NCI-H345 treated with DMSO at 0.1 percent for 48 hours (cell line): ENCODE measurements at regions not wholly inside any gene's neighbourhood (a gene's known extent, or its start where the extent isn't known, plus 50 kb on each side); places are given as distances from the start of the nearest gene placed in this dataset.
"Not testable (repeated sequence)": the region's sequence is repeated elsewhere in the genome, so short reads cannot be mapped to it uniquely, and the experiment has no call there.

Source experiments
- DNase-seq: peaks from one replicate; lab custom pipeline; 2025; ENCODE audit not compliant: unreplicated experiment; lab: John Stamatoyannopoulos, UW

DNA sequence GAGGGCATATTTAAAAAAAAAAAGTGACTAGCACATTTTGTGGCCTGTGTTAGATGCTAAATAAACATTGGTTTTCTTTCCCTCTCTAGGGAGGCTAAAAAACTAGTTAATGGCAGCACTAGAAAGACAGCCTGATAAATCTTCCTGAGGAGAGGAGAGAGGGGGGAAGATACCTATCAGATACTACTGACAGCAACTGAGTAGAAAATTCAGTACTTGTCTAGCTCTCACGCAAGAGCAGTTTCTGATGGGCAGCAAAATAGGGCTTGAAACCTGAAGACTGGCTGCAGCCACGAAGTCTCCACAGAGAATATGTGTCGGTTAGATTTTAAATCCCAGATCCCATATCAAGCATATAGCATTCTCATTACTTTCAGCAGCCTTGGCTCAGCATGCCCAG, 388.2 kb downstream of the KCNA4 start:
- DNase-seq: no peak

DNA sequence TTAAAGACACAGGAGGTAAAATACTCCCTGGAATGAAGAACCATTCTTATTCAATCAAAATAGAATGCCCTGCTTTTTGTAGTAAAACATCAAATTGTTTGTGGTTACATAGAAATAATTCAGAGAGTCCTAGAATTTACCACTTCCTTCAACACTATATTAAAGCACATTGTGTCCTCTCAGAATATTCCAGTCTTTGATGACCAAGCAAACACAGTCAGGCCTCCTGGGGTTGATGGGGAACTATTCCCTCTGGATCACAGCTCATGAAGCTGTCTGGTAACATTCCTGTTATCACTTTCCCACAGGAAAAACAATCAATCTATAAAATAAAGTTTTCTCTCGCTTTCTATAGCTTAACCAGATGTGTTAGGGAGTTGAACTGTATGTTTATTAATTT, 389.3 kb downstream of the KCNA4 start:
- DNase-seq: no peak

DNA sequence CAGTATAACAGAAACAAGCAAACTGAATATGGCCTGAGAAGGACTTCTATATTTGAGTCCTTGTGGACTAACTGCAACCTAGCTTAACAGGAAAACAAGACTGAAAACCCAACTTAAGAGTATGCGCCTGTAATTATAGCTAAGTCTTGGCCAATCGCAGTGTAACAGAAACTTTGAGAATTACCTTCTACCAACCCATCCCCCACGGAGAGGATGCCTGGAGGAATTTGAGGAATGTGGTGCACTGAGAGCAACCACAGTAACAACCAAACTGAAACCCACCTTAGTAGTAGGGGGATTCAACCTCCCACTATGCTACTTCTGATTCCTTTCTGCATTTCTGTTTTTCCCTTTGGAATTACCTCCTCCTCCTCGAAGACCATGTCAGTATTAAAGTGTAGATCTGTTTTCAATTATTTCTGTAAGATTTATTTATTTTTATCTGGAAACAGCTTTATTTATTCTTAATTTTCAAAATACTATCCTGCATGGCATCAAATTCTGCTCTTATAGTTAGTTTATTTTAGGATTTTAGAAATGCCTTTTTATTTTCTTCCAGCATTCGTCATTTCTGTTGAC, 393.6 kb downstream of the KCNA4 start:
- no peak for DNase-seq

DNA sequence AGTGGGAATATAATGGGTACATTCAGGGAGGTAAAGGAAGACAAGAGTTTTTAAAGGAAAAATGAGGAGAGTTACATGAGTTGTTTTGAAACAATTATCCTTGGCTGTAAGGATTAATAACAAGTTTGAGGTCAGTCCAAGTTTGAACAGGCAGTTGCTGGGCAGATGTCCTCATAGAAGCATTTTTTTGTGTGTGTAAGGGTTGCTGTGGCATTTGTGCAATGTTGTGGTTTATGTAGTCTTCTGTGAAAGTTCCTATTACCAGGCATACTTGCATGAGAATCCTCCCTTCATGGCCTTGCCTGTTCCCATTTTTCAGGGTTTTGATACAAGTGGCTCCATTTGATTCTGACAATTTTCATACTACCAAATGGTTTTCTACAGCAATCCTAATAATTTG, 400.2 kb downstream of the KCNA4 start:
- no peak for DNase-seq

DNA sequence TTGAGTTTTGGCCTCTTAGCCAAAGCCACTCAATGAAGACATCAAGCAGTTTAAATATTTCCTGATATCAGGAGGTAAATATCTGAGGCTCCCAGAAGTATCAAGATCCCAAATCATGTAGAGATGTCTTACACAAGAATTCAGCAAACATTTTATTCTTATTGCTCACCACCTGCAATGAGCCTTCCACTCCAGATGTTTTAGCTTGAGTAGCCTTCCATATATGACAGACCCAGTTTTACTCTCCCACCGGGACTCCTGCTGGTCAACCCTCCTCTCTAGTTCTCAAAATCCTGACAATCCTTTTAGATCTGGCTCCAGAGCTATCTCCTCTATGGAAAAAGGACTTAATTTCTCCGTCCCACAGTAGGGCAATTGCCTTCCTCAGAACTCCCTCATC, 404.4 kb downstream of the KCNA4 start:
- DNase-seq: no peak

DNA sequence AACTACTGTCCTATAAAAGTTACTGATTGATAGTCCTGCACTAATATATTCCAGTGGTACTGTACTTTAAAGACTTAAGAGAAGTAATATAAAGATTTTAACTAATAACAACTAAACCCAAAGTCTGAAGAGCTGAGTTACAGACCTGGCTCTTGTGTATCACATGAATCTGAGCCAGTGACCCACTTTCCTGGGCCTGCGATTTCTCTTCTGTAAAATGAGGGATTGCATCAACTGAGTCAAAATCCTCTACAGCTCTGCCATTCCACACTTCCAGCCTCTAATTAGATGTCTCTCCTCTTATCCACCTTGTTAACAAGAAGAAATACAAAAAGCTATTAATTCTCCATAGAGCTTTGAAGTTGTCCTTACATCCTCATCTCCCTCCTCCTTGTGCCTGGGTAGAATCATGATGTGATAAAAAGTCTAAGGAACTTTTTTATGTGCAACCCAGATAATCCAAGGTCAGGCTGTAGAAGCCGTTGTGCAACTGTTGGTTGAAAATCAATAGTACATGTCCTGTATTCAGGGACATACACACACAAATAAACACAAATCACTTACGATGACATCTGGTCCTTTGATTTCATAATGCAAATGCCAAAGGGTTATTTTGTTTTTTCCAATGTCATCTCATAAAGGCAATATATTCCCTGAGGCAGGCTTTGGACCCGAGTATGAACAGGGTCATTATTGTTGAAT, 410.3 kb downstream of the KCNA4 start:
- no peak for DNase-seq

DNA sequence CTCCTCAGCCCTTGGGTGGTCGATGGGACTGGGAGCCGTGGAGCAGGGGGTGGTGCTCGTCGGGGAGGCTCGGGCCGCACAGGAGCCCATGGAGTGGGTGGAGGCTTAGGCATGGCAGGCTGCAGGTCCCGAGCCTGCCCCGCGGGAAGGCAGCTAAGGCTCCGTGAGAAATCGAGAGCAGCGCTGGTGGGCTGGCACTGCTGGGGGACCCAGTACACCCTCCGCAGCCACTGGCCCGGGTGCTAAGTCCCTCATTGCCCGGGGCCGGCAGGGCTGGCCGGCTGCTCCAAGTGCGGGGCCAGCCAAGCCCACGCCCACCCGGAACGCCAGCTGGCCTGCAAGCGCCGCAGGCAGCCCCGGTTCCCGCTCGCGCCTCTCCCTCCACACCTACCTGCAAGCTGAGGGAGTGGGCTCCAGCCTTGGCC, 416.7 kb downstream of the KCNA4 start:
- DNase-seq: not testable (repeated sequence)

DNA sequence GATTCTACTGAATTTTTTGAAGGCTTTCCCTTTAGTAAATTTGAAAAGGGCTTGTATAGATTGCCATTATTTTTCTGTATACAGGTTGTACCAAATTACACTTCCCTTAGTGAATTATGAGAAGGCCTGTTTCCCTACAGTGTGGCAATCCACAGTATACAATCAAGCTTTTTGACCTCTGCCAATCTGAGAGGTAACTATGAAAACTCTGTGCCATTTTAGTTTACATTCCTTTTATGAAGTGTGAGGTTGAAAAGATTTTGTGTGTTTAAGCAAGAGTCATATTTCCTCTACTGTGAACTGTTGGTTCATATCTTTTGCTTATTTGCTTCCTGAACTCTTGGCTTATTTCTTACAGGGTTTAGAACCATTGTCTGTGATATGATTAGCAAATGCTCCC, 432.5 kb downstream of the KCNA4 start:
- no peak for DNase-seq

DNA sequence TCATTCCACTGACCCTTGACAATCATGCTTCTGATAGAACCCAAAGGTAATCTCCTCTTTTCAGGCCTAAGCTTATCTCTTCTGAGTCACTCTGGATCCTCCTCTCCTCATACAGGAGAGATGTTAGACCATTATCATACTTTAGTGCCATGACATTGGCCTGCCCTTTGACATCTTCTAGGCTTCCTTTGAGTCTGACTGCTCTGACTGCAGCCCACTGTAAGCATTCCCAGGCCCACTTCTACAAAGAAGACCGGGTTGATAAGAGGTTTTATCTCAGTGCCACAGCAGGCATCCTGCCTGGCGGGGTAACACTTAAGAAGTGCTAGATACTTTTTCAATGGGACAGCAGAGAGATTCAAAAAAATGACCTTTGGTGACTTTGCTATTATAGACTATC, 438.0 kb downstream of the KCNA4 start:
- no peak for DNase-seq

DNA sequence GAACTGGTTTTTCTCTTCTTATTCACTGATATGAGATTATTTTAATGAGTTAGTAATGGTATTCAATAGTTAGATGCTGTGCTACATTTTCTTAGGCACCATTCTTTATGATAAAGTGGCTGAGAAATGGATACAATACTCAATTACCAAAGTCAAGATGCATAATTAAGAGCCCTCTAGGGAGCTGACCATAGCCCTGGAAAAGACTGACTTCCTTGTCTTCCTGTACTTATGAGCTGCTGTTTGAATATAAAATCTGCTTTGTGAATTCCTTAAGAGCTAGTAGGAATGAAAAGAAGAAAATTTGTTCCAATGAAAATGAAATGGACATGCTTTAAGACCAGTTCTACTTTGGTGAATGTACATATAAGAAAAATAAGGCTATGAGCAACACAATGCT, 452.3 kb downstream of the KCNA4 start:
- DNase-seq: no peak

DNA sequence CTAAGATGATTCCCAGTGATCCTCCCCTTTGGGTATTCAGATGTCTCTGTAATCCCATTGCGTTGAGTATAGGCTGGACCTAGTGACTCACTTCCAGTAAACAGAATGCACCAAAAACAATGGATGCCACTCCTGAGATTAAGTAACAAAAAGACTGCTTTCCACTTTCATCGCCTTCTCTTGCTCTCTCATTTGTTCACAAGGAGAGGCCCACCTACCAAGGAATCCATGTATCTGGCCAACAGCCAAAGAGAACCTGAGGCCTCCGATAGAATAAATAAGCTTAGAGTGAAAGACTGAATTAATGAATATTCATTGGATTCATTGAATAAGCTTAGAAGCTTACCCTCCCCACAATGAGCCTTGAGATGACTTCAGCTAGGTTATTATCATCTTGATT, 454.6 kb downstream of the KCNA4 start:
- no peak for DNase-seq

DNA sequence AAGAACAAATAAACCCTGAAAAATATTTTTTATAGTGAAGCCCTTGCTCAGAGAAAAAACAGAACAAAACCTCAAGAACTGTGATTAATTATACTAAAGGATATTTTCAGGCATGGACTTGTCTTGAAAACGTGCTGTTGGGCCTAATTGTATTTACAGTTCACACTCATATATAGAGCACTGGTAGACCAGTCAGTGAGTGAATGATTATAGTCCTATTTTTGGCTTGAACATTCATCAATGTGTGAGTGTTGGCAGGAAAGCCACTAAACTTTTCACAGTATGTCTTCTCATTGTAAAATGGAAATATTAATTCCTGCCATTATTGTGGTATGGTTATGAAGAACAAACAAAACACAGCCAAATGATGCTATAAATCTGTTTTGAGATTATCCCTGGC, 462.8 kb downstream of the KCNA4 start:
- DNase-seq: no peak

DNA sequence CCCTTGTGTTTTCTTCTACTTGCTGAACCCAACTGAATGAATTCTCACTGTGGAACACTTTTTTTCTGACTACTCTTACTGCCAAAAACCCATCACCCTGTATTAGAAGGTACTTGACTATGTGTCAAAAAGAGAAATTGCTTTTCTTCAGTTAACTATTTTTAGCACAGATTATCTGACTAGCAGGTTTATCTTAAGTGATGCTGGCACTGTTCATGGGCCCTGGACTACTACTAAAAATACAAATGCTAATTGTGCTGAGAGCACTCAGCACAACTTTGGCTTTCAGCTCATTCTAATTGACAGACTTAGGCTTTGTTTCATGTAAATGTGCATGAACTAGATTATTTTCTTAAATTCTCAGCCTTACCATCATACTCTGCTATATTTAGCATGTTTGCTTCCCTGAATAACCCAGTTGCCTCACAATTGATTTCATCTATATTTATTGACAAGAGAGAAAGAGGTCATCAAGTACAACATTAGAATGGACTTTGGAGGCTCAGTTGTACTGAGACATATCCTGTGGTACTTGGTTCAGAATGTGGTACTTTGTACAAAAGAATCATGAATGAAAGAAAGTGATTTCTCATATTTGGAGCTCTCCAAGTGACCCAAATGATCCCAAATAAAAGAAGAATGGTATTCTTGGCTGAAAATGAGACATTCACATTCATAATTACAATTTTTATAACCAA, 478.3 kb downstream of the KCNA4 start:
- DNase-seq: no peak

DNA sequence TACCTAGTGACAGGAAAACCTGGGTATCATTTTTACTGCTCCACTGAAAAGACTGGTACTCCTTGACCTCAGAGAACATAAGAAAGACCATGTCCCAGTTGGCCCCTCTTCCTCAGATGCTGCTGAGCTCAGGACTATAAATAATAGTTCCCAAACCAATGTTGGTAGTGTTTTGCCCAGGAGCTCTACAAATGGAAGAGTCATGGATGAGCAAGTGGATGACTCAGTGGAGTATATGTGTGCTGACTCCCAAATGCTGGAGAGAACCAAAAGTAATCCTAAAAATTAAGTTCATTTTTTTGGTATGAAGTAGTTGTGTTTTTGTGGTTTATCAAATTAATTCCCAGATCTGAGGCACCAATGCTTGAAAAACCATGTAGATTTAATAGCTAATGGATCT, 482.0 kb downstream of the KCNA4 start:
- no peak for DNase-seq

DNA sequence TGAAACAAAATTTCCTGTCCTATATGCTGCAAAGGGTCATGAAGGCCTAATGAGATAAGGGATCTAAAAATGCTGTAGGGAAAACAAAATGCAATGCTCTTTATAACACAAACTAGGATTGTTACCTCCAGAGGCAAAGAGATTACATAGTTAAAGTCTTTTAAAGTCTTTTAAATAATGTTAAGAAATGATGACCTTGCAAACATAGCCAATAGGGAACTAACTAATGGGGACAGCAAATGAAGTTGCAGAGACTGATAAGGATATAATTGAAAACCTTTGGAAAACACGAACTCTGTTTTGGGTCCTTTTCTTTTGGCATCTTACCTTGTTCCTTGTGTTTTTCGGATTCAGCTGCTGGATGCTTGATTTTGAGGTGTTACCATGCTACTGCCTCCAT, 485.9 kb downstream of the KCNA4 start:
- no peak for DNase-seq

DNA sequence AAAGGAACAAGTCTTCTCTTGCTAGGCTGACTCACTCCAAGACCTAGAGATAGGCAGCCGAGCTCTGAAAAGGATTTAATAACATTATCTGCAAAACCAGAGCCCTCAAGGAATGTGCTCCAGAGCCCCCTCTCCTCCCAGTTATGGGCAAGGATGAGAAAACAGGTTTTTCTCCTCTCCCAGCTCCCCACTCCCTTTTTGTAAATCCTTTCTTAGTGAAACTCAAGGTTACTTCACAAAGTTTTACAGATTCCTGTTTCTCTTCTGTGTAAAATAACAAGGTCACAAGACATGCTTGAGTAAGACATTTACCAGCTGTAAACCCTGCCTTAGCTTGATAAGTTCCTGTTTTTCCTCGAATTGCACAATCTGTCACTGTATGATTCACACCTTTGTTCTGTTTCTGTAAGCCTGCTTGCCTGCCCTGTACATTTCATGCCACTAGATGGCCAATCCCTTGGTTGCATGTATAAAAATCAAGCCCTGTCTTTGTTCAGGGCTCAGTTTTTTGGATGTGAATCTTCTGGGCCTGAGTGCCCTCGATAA, 489.4 kb downstream of the KCNA4 start:
- no peak for DNase-seq

DNA sequence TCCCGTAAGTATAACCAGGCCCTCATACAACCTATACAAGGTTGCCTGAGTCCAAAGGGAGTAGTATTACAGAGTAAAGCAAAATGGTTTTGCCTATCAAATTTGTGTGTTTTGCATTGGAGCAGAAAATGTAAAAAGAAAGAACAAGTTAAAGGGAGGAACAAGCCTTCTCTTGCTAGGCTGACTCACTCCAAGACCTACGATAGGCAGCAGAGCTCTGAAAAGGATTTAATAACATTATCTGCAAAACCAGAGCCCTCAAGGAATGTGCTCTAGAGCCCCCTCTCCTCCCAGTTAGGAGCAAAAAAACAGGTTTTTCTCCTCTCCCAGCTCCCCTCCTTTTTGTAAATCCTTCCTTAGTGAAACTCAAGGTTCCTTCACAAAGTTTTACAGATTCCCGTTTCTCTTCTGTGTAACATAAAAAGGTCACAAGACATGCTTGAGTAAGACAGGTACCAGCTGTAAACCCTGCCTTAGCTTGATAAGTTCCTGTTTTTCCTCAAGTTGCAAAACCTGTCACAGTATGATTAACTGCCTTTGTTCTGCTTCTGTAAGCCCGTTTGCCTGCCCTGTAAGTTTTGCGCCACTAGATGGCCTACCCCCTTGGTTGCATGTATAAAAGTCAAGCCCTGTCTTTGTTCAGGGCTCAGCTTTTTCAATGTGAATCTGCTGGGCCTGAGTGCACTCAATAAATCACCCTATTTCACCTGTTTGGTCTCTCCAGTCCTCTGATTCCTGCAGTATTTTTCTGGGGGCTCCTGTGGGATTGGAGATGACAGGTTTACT, 498.2 kb downstream of the KCNA4 start:
- no peak for DNase-seq

DNA sequence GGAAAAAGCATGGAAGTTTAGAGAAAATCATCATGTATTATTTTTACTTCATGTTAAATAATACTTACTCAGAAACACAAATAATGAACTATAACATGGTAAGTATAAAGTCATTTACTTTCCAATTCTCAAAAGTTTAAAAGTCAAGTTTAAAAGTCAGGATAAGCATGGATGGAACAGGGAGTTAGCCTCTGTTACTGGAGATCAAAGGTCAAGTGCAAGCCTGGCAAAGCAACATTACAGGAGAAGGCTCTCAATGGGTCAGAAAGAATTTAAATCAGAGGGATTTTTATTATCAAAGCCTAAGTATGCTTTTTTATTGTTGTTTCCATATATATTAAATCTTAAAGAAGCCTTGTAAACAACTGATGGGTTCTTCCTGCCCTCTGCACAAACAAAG, 505.4 kb downstream of the KCNA4 start:
- no peak for DNase-seq

DNA sequence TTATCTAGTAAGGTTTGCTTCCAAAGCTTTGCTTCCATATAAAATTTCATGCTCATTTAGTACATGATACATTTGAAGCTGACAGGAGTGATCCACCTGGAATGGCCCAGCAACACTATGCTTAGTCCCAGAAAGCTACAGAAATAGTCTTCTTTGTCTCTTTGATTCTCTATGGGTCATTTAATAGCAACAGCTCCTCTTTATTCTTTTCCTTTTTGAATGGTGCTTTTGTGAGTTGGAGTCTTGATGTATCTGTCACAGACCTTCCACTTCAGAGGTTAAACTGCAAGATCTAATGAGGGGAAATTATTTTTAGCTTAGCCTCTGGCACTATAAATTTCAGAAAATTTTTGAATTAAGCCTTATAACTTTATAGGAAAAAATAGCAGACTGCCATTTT, 509.5 kb downstream of the KCNA4 start:
- DNase-seq: no peak

DNA sequence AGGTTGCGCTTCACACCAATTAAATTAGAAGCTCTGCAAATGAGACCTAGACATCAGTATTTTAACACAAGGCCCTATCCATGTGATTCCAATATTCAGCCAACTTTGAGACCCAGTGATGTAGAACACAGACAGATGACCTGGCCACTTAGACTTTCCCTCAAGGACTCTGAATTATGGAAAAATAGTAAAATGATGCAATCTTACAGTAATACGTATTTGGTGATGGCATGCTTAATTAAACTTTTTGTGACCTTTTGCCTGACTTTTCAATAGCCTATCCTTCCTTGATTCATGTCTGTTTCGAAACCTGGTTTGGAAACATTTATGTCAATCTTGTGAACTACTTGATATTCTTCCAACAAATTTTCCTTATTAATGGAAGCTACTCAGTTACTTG, 521.2 kb downstream of the KCNA4 start:
- DNase-seq: no peak

DNA sequence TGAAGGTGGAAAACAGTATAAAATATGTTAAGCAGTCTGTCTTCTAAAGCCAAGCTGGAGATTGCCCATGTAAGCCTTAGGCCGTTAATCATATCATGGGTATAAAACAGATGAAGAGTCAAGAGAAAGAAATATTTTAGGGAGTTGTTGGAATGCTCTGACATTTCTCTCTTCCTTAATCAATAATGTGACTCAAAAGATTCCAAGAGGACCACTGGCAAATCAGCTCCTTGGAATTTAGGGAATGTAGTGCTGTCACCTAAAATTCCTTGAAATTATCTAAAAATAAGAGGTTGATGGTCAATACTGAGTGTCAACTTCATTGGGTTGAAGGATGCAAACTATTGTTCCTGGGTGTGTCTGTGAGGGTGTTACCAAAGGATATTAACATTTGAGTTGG, 525.9 kb downstream of the KCNA4 start:
- DNase-seq: no peak

DNA sequence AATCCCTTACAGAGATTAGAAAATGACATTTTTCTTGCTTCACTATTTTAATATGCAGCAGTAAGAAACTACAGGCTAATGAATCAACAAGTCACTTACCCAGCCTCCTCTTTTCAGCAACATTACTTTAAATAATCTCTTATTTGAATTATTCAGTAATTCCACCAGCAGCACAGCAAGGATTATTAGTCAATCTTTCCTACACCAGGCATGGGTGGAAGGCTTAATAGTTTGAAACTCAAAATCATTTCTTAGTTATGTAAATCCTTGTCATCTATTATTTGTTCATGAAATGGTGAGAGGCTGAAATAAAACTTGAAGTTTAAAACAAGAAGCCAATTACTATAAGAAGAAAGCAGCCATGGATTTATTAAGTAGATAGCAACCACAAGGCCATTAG, 530.5 kb downstream of the KCNA4 start:
- no peak for DNase-seq
